NCI-H2029 (cell line): ENCODE measurements at regions not wholly inside any gene's neighbourhood (a gene's known extent, or its start where the extent isn't known, plus 50 kb on each side); places are given as distances from the start of the nearest gene placed in this dataset.
"Not testable (repeated sequence)": the region's sequence is repeated elsewhere in the genome, so short reads cannot be mapped to it uniquely, and the experiment has no call there.

Experiments
- DNase-seq: peaks from one replicate; lab custom pipeline; 2025; lab: John Stamatoyannopoulos, UW

- DNase-seq = no peak
These were observed 291.5 kb upstream of the CCDC179 start for GRCh38 chr11:23151819-23152218.

- DNase-seq = no peak
These were observed 295.2 kb upstream of the CCDC179 start for GRCh38 chr11:23155503-23155902.

- no peak for DNase-seq
These were observed 303.7 kb upstream of the CCDC179 start for GRCh38 chr11:23164022-23164421.

GRCh38 chr11:23166376-23166775, 306.1 kb upstream of the CCDC179 start:
- DNase-seq = no peak

GRCh38 chr11:23179609-23180008, 319.3 kb upstream of the CCDC179 start:
- no peak for DNase-seq

- DNase-seq = no peak
These were observed 320.9 kb upstream of the CCDC179 start for GRCh38 chr11:23181022-23181807.

GRCh38 chr11:23192256-23192655, 332.0 kb upstream of the CCDC179 start:
- DNase-seq = no peak

- no peak for DNase-seq
These were observed 341.8 kb upstream of the CCDC179 start for GRCh38 chr11:23201936-23202522.

GRCh38 chr11:23202611-23203010, 342.3 kb upstream of the CCDC179 start:
- no peak for DNase-seq

GRCh38 chr11:23205156-23205871, 345.0 kb upstream of the CCDC179 start:
- no peak for DNase-seq

GRCh38 chr11:23206741-23207336, 346.6 kb upstream of the CCDC179 start:
- DNase-seq = no peak

- DNase-seq = no peak
These were observed 350.9 kb upstream of the CCDC179 start for GRCh38 chr11:23211221-23211620.

- DNase-seq = no peak
These were observed 352.5 kb upstream of the CCDC179 start for GRCh38 chr11:23212807-23213206.

GRCh38 chr11:23217072-23217471, 356.8 kb upstream of the CCDC179 start:
- no peak for DNase-seq

GRCh38 chr11:23220086-23220485, 359.8 kb upstream of the CCDC179 start:
- DNase-seq = not testable (repeated sequence)

- DNase-seq = no peak
These were observed 361.1 kb upstream of the CCDC179 start for GRCh38 chr11:23221366-23221765.

- DNase-seq = no peak
These were observed 366.2 kb upstream of the CCDC179 start for GRCh38 chr11:23226331-23227077.

- DNase-seq = no peak
These were observed 366.8 kb upstream of the CCDC179 start for GRCh38 chr11:23227078-23227445.

GRCh38 chr11:23232652-23233051, 372.4 kb upstream of the CCDC179 start:
- DNase-seq = no peak

- no peak for DNase-seq
These were observed 372.8 kb upstream of the CCDC179 start for GRCh38 chr11:23233075-23233474.

- DNase-seq = no peak
These were observed 376.7 kb upstream of the CCDC179 start for GRCh38 chr11:23236826-23237555.
